Loucy (cell line): ENCODE measurements at regions not wholly inside any gene's neighbourhood (a gene's known extent, or its start where the extent isn't known, plus 50 kb on each side); places are given as distances from the start of the nearest gene placed in this dataset.

Experiments used
- H2AFZ ChIP-seq: fragments of 200-600 bp; sonication (generic); 2 replicates; pipeline ENCODE4 v1.6.0; 2016; ENCODE audit warnings: antibody characterized with exemption, mild to moderate bottlenecking, low read length, moderate library complexity
- H3F3A ChIP-seq: fragments of 200-600 bp; 2 replicates; pipeline ENCODE4 v1.6.0; 2016; ENCODE audit warnings: antibody characterized with exemption, low read depth, mild to moderate bottlenecking
- H3K27me3 ChIP-seq: fragments of 200-600 bp; sonication (generic); 2 replicates; pipeline ENCODE4 v1.6.1; 2014; ENCODE audit warnings: low read length, mild to moderate bottlenecking; ENCODE audit not compliant: insufficient read depth, poor library complexity, severe bottlenecking
- H3K36me3 ChIP-seq: fragments of 200-600 bp; sonication (generic); 2 replicates; pipeline ENCODE4 v1.6.1; 2016; ENCODE audit warnings: low read length; ENCODE audit not compliant: insufficient read depth
- H3K4me1 ChIP-seq: fragments of 200-600 bp; sonication (generic); 2 replicates; pipeline ENCODE4 v1.5.1; 2014; ENCODE audit warnings: low read length, mild to moderate bottlenecking; ENCODE audit not compliant: insufficient read depth, poor library complexity, severe bottlenecking
- H3K4me2 ChIP-seq: fragments of 200-600 bp; sonication (generic); 2 replicates; pipeline ENCODE4 v1.6.0; 2014; ENCODE audit warnings: antibody characterized with exemption, low read length, low read depth, mild to moderate bottlenecking; ENCODE audit not compliant: poor library complexity, severe bottlenecking
- H3K4me3 ChIP-seq: fragments of 200-600 bp; sonication (generic); 2 replicates; pipeline ENCODE4 v1.5.1; 2014; ENCODE audit warnings: low read length, mild to moderate bottlenecking, mixed read lengths; ENCODE audit not compliant: poor library complexity, severe bottlenecking
- H3K79me2 ChIP-seq: fragments of 200-600 bp; sonication (generic); 2 replicates; pipeline ENCODE4 v1.6.1; 2014; ENCODE audit warnings: low read length; ENCODE audit not compliant: insufficient read depth
- H3K9ac ChIP-seq: fragments of 200-600 bp; sonication (generic); 2 replicates; pipeline ENCODE4 v1.6.0; 2014; ENCODE audit warnings: mild to moderate bottlenecking, low read depth, low read length, moderate library complexity; ENCODE audit not compliant: poor library complexity, severe bottlenecking
- H3K9me2 ChIP-seq: fragments of 200-600 bp; sonication (generic); replicated peaks from 2 replicates; pipeline ENCODE4 v1.6.1; 2016; ENCODE audit warnings: low read depth, low read length, mixed read lengths
- H3K9me3 ChIP-seq: fragments of 200-600 bp; sonication (generic); 2 replicates; pipeline ENCODE4 v1.6.1; 2014; ENCODE audit warnings: mild to moderate bottlenecking, antibody characterized with exemption, low read length, low read depth; ENCODE audit not compliant: insufficient read depth
- H4K20me1 ChIP-seq: fragments of 200-600 bp; sonication (generic); 2 replicates; pipeline ENCODE4 v1.6.0; 2014; ENCODE audit warnings: antibody characterized with exemption, low read length, mild to moderate bottlenecking; ENCODE audit not compliant: insufficient read depth, poor library complexity, severe bottlenecking
- CTCF ChIP-seq: fragments of 200-600 bp; sonication (generic); conservative IDR thresholded peaks from 2 replicates; pipeline ENCODE4 v1.5.1; 2014; ENCODE audit warnings: mild to moderate bottlenecking, antibody characterized with exemption, low read length
- EZH2phosphoT487 ChIP-seq: fragments of 200-600 bp; IDR thresholded peaks from 2 replicates; pipeline ENCODE4 v1.6.1; 2018; ENCODE audit warnings: antibody characterized with exemption, mild to moderate bottlenecking, moderate library complexity, borderline replicate concordance

- Histone ChIP-seq H3K9ac (no peak overlapping the region), H3K27me3 (no peaks in the 10 kb centered on the region), H3K4me1 (no peaks in the 10 kb centered on the region), H3K79me2 (no peaks in the 10 kb centered on the region), H3K9me3 (no peaks in the 10 kb centered on the region), H3K36me3 (no peaks in the 10 kb centered on the region), H3K4me3 (no peak overlapping the region), H4K20me1 (no peaks in the 10 kb centered on the region), H3K9me2 (no peaks in the 10 kb centered on the region), H3F3A (no peaks in the 10 kb centered on the region), H2AFZ (no peak overlapping the region), H3K4me2 (no peak overlapping the region)
- TF ChIP-seq EZH2phosphoT487 (no peak), CTCF (no peak)
Observed at GRCh38 chr2:66688951-66689350, 254.0 kb downstream of the MEIS1 start.

GRCh38 chr2:66689456-66690051, 254.6 kb downstream of the MEIS1 start:
- no peaks in the 10 kb centered on the region for H4K20me1 ChIP-seq
- H3K4me1 ChIP-seq, result no peaks in the 10 kb centered on the region
- no peaks in the 10 kb centered on the region for H3K79me2 ChIP-seq

GRCh38 chr2:66691031-66691965, 256.4 kb downstream of the MEIS1 start:
- Histone ChIP-seq H3K4me2 (no peak overlapping the region), H3K4me3 (no peak overlapping the region), H2AFZ (no peak overlapping the region), H3K9ac (no peak overlapping the region), H3K79me2 (no peaks in the 10 kb centered on the region), H4K20me1 (no peaks in the 10 kb centered on the region), H3K36me3 (no peaks in the 10 kb centered on the region), H3K9me3 (no peaks in the 10 kb centered on the region), H3F3A (no peaks in the 10 kb centered on the region), H3K27me3 (no peaks in the 10 kb centered on the region), H3K4me1 (no peaks in the 10 kb centered on the region), H3K9me2 (no peaks in the 10 kb centered on the region)
- no peak for TF ChIP-seq CTCF
- TF ChIP-seq EZH2phosphoT487, result no peak

More at GRCh38 chr2:66689456-66690051, 254.6 kb downstream of the MEIS1 start:
- Histone ChIP-seq H3K9ac (no peak overlapping the region), H3K4me2 (no peak overlapping the region), H2AFZ (no peak overlapping the region), H3K4me3 (no peak overlapping the region), H3K9me3 (no peaks in the 10 kb centered on the region), H3K27me3 (no peaks in the 10 kb centered on the region), H3K9me2 (no peaks in the 10 kb centered on the region), H3F3A (no peaks in the 10 kb centered on the region), H3K36me3 (no peaks in the 10 kb centered on the region)
- no peak for TF ChIP-seq EZH2phosphoT487
- TF ChIP-seq CTCF, result no peak
